K562 (cell line): ENCODE measurements at regions not wholly inside any gene's neighbourhood (a gene's known extent, or its start where the extent isn't known, plus 50 kb on each side); places are given as distances from the start of the nearest gene placed in this dataset.

Experiments
- CTCF ChIP-seq, 3 experiments: IDR thresholded peaks in 2 of 3; conservative IDR thresholded peaks in 1 of 3; 2 replicates each; pipeline ENCODE4 v1.5.1; 2011 to 2012; ENCODE audit warnings: low read length in 3 of 3, mild to moderate bottlenecking in 3 of 3, control low read depth in 2 of 3, improper control_type of control experiment in 1 of 3, inconsistent platforms in 1 of 3, low read depth in 1 of 3, mixed read lengths in 1 of 3, moderate library complexity in 1 of 3; ENCODE audit not compliant: insufficient read depth in 2 of 3
- PHF8 ChIP-seq: fragments of 200-600 bp; sonication (generic); IDR thresholded peaks from 2 replicates; pipeline ENCODE4 v1.6.1; 2012; ENCODE audit warnings: mixed run types, mild to moderate bottlenecking, inconsistent platforms, low read length, moderate library complexity, borderline replicate concordance
- RBBP5 ChIP-seq: fragments of 200-600 bp; sonication (generic); IDR thresholded peaks from 2 replicates; pipeline ENCODE4 v1.6.1; 2012; ENCODE audit warnings: borderline replicate concordance, mild to moderate bottlenecking, low read length, control low read depth, inconsistent platforms; ENCODE audit not compliant: insufficient read depth, poor library complexity, severe bottlenecking
- SUPT5H ChIP-seq: fragments of 450-650 bp; IDR thresholded peaks from 2 replicates; pipeline ENCODE4 v1.6.1; 2016
- TAL1 ChIP-seq: fragments of 450-650 bp; IDR thresholded peaks from 2 replicates; pipeline ENCODE4 v1.6.1; 2016; ENCODE audit warnings: mild to moderate bottlenecking
- ZNF395 ChIP-seq: fragments of 200-800 bp; sonication (Bioruptor generic); IDR thresholded peaks from 2 replicates; pipeline ENCODE4 v1.6.1; 2017; ENCODE audit warnings: missing genetic modification characterization, missing compliant biosample characterization
- TF ChIP-seq, protein P1 (sequence below), 2 experiments: fragments of 150-350 bp in 1 of 2; IDR thresholded peaks; 2 replicates each; pipeline ENCODE4 v1.6.1; 2012 to 2016; ENCODE audit warnings: low read depth in 2 of 2, low read length in 2 of 2, mild to moderate bottlenecking in 1 of 2, moderate library complexity in 1 of 2
- TF ChIP-seq, protein P2 (sequence below): IDR thresholded peaks from 2 replicates; pipeline ENCODE4 v1.6.1; 2011; ENCODE audit warnings: borderline replicate concordance, low read depth, mild to moderate bottlenecking, moderate library complexity, low read length; ENCODE audit not compliant: insufficient read depth, poor library complexity, severe bottlenecking

DNA sequence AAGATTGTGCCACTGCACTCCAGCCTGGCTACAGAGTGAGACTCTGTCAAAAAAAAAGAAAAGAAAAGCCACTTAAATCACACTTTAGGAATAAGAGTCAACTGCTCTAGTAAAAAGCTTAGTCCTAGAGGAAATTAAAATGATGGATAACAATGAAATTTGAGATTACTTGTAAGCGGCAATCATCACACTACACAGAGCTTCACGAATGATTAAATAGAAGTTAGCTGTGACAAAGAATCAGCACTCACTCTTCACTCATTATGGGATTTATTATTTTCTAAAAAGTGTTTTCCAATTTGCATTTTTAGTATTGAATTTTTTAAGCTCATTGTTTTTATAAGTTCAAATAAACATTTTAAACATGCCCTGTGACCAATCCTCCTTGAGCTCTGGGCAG lies 718.0 kb downstream of the UTRN start (continued):
- TF ChIP-seq PHF8 (no peak), SUPT5H (no peak), RBBP5 (no peak), CTCF (IDR thresholded peaks at IDR 0.05 in 2 of 3, conservative IDR thresholded peaks at IDR 0.05 in 1 of 3; ENCODE audit: insufficient read depth in 2 of 3, low read depth in 1 of 3, low read length in 3 of 3) (no peak), TAL1 (no peak), ZNF395 (CRISPR knock-in tag) (no peak)
- TF ChIP-seq, protein P1, sequence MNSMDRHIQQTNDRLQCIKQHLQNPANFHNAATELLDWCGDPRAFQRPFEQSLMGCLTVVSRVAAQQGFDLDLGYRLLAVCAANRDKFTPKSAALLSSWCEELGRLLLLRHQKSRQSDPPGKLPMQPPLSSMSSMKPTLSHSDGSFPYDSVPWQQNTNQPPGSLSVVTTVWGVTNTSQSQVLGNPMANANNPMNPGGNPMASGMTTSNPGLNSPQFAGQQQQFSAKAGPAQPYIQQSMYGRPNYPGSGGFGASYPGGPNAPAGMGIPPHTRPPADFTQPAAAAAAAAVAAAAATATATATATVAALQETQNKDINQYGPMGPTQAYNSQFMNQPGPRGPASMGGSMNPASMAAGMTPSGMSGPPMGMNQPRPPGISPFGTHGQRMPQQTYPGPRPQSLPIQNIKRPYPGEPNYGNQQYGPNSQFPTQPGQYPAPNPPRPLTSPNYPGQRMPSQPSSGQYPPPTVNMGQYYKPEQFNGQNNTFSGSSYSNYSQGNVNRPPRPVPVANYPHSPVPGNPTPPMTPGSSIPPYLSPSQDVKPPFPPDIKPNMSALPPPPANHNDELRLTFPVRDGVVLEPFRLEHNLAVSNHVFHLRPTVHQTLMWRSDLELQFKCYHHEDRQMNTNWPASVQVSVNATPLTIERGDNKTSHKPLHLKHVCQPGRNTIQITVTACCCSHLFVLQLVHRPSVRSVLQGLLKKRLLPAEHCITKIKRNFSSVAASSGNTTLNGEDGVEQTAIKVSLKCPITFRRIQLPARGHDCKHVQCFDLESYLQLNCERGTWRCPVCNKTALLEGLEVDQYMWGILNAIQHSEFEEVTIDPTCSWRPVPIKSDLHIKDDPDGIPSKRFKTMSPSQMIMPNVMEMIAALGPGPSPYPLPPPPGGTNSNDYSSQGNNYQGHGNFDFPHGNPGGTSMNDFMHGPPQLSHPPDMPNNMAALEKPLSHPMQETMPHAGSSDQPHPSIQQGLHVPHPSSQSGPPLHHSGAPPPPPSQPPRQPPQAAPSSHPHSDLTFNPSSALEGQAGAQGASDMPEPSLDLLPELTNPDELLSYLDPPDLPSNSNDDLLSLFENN (IDR thresholded peaks at IDR 0.05; ENCODE audit: low read depth in 2 of 2, low read length in 2 of 2): no peak
- TF ChIP-seq, protein P2, sequence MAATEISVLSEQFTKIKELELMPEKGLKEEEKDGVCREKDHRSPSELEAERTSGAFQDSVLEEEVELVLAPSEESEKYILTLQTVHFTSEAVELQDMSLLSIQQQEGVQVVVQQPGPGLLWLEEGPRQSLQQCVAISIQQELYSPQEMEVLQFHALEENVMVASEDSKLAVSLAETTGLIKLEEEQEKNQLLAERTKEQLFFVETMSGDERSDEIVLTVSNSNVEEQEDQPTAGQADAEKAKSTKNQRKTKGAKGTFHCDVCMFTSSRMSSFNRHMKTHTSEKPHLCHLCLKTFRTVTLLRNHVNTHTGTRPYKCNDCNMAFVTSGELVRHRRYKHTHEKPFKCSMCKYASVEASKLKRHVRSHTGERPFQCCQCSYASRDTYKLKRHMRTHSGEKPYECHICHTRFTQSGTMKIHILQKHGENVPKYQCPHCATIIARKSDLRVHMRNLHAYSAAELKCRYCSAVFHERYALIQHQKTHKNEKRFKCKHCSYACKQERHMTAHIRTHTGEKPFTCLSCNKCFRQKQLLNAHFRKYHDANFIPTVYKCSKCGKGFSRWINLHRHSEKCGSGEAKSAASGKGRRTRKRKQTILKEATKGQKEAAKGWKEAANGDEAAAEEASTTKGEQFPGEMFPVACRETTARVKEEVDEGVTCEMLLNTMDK: no peak
